Adrenal gland (tissue), 9 donors: ENCODE measurements at regions not wholly inside any gene's neighbourhood (a gene's known extent, or its start where the extent isn't known, plus 50 kb on each side); places are given as distances from the start of the nearest gene placed in this dataset.

ENCODE experiments used
- DNase-seq, 7 donors: peaks; one replicate each; pipeline ENCODE4 v3.0.0-alpha.2; 2019 to 2020
- H3K27ac ChIP-seq, 5 donors: fragments of 200-600 bp; sonication (generic) in 4 of 5; 1 replicate in 3 of 5; 2 replicates in 2 of 5; pipeline versions ENCODE4 v1.5.1 to v1.8.0; 2016 to 2020; ENCODE audit warnings: mild to moderate bottlenecking in 1 of 5
- H3K27me3 ChIP-seq: fragments of 200-600 bp; 2 replicates; pipeline ENCODE4 v1.8.0; 2021
- H3K36me3 ChIP-seq, 2 donors: fragments of 200-600 bp; replicated peaks in 1 of 2; 1 replicate in 1 of 2; 2 replicates in 1 of 2; pipeline versions ENCODE4 v1.5.1 to v1.8.0; 2018 to 2022
- H3K4me1 ChIP-seq, 2 donors: fragments of 200-600 bp; replicated peaks in 1 of 2; 1 replicate in 1 of 2; 2 replicates in 1 of 2; pipeline versions ENCODE4 v1.5.1 to v1.8.0; 2018 to 2021
- H3K4me3 ChIP-seq, 4 donors: fragments of 200-600 bp; sonication (generic) in 3 of 4; one replicate each; pipeline ENCODE4 v1.5.1; 2016 to 2018
- H3K9me3 ChIP-seq, 3 donors: fragments of 200-600 bp; sonication (generic) in 1 of 3; replicated peaks in 1 of 3; 1 replicate in 2 of 3; 2 replicates in 1 of 3; pipeline versions ENCODE4 v1.5.1 to v1.8.0; 2016 to 2021
- POLR2A ChIP-seq, 2 donors: fragments of 450-650 bp; IDR thresholded peaks; one replicate each; pipeline ENCODE4 v1.6.1; 2017; ENCODE audit warnings: antibody characterized with exemption in 2 of 2, mild to moderate bottlenecking in 2 of 2, moderate library complexity in 1 of 2
- WGBS, 4 donors: extraction: QIAGEN DNeasy Blood & Tissue Kit in 2 of 4; methylation state at CpG; one replicate each; pipeline versions ENCODE4 v1.1.5 to v1.1.7; 2013 to 2017; 5-methylcytosine and 5-hydroxymethylcytosine counted together
- intact Hi-C, 2 donors: fragments of 100-400 bp; cut with DNase I; formaldehyde crosslinking; loops; one replicate each; pipeline versions ENCODE4 v1.14.1 to v1.15.0; 2022 to 2023
- TF ChIP-seq, protein P1 (sequence below), 6 experiments: fragments of 450-650 bp in 4 of 6; fragments of 200-600 bp in 2 of 6; sonication (generic) in 1 of 6; IDR thresholded peaks; 1 replicate in 5 of 6; 2 replicates in 1 of 6; pipeline versions ENCODE4 v1.5.1 to v1.8.0; 2016 to 2021; ENCODE audit warnings: antibody characterized with exemption in 6 of 6, mild to moderate bottlenecking in 2 of 6, moderate library complexity in 1 of 6
- donor health status: healthy with polysubstance abuse.
- donor health status: Bipolar disorder and iron deficiency.
- donor health status: DM: yes; HTN: yes; CAD: no.
- donor health status: DM: no; HTN: no; CAD: no.
- donor health status: DM: no; HTN: no; CAD: no.

DNA sequence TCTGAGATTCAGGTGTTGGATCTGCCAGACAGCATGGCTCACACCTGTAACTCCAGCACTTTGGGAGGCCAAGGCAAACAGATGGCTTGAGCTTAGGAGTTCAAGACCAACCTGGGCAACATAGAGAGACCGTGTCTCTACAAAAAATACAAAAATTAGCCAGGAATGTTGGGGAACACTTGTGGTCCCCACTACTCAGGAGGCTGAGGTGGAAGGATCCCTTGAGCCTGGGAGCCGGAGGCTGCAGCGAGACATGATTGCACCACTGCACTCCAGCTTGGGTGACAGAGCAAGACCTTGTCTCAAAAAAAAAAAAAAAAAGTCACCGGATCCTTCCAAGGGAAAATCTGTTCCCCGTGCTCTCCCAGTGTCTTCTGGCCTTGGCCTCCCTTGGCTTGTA is 109.2 kb downstream of the IRS2 start:
- Histone ChIP-seq H3K4me1 (no peaks in the 10 kb centered on the region), H3K36me3 (no peaks in the 10 kb centered on the region), H3K9me3 (no peaks in the 10 kb centered on the region), H3K4me3 (no peak overlapping the region), H3K27ac (no peak overlapping the region), H3K27me3 (no peaks in the 10 kb centered on the region)
- intact Hi-C loops = no loop called here
- TF ChIP-seq, protein P1, sequence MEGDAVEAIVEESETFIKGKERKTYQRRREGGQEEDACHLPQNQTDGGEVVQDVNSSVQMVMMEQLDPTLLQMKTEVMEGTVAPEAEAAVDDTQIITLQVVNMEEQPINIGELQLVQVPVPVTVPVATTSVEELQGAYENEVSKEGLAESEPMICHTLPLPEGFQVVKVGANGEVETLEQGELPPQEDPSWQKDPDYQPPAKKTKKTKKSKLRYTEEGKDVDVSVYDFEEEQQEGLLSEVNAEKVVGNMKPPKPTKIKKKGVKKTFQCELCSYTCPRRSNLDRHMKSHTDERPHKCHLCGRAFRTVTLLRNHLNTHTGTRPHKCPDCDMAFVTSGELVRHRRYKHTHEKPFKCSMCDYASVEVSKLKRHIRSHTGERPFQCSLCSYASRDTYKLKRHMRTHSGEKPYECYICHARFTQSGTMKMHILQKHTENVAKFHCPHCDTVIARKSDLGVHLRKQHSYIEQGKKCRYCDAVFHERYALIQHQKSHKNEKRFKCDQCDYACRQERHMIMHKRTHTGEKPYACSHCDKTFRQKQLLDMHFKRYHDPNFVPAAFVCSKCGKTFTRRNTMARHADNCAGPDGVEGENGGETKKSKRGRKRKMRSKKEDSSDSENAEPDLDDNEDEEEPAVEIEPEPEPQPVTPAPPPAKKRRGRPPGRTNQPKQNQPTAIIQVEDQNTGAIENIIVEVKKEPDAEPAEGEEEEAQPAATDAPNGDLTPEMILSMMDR (IDR thresholded peaks at IDR 0.05) = no peak
- TF ChIP-seq POLR2A (IDR thresholded peaks at IDR 0.05) = no peak
- DNase-seq = no peak
- WGBS, 4 donors = 64 to 95% (median 92%) methylated on average over 5 of the region's 5 CpGs

DNA sequence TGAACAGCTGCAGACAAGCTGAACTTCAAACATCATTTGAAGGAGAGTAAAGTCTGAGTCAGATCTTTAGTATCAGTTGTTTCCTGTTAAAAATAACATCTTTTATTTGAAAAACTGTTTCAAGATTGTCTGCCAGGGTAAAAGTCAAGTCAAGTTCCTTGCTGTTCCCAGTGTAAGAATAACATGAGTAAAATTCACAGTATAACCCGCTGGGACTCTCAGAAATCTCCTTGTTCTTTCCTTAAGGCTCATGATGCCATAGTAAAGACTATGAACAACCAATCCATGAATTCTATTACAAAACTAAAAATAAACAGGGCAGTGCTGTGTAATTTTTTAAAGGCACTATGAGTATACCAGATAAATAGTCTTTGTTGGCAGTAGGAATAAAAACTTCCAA is 112.9 kb downstream of the IRS2 start:
- no peaks in the 10 kb centered on the region for H3K4me1 ChIP-seq
- TF ChIP-seq, protein P1 (IDR thresholded peaks at IDR 0.05) = no peak
- no peak for TF ChIP-seq POLR2A (IDR thresholded peaks at IDR 0.05)
- WGBS, 4 donors = 56 to 88% (median 79%) methylated on average over 1 of the region's 1 CpG
- H3K4me3 ChIP-seq = no peak overlapping the region
- intact Hi-C loops = no loop called here
- no peaks in the 10 kb centered on the region for H3K36me3 ChIP-seq
- H3K9me3 ChIP-seq = no peaks in the 10 kb centered on the region
- H3K27me3 ChIP-seq = no peaks in the 10 kb centered on the region
- H3K27ac ChIP-seq = no peak overlapping the region
- DNase-seq = no peak

DNA sequence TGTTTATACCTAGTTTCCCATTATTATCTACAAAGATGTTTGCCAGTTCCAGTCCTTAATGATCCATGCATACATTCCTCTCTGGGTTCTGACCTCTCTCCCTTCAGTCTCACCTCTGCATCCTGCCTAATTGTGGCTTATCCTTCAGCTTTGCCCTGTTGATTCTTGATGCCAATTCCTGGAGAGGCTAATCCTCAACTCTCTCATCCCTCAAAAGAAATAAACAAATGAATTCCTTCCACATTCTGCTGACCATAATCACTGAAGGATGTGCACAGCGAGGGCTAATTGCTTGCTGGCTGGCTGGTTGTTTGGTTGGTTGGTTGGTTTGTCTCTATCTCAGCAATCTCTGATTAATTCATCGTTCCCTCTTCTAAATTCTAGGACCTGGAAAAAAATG is 113.8 kb downstream of the IRS2 start:
- intact Hi-C loops = no loop called here
- WGBS, 4 donors = 88 to 93% (median 89%) methylated on average over 2 of the region's 2 CpGs
- TF ChIP-seq, protein P1 (IDR thresholded peaks at IDR 0.05) = no peak
- TF ChIP-seq POLR2A (IDR thresholded peaks at IDR 0.05) = no peak
- Histone ChIP-seq H3K36me3 (no peaks in the 10 kb centered on the region), H3K27me3 (no peaks in the 10 kb centered on the region), H3K9me3 (no peaks in the 10 kb centered on the region), H3K27ac (no peak overlapping the region), H3K4me1 (no peaks in the 10 kb centered on the region), H3K4me3 (no peak overlapping the region)
- DNase-seq = no peak

DNA sequence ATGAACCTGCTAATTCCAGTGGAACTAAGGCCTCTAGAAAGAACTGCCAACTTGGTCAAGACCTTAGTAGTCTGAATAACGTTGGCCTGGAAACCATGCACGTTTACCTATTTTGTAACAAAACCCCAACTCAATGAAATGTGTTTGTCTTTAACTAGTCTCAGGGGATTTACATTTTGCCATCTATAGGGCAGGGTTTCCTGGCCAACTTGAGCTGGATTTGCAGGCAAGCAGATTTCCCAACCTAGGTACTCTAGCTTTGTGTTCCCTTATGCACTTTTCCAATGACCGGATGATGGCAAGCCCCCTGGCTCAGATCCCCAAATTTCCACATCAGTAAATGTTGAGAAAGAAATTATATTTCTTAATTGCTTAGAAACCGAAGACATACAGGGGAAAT is 114.5 kb downstream of the IRS2 start:
- WGBS, 4 donors = 88 to 97% (median 93%) methylated on average over 4 of the region's 4 CpGs
- no peak for DNase-seq
- Histone ChIP-seq H3K27me3 (no peaks in the 10 kb centered on the region), H3K27ac (no peak overlapping the region), H3K9me3 (no peaks in the 10 kb centered on the region), H3K36me3 (no peaks in the 10 kb centered on the region), H3K4me3 (no peak overlapping the region), H3K4me1 (no peaks in the 10 kb centered on the region)
- intact Hi-C loops = no loop called here
- TF ChIP-seq, protein P1 (IDR thresholded peaks at IDR 0.05) = no peak
- no peak for TF ChIP-seq POLR2A (IDR thresholded peaks at IDR 0.05)
